CD4-positive, alpha-beta T cell (primary cell): ENCODE measurements at regions not wholly inside any gene's neighbourhood (a gene's known extent, or its start where the extent isn't known, plus 50 kb on each side); places are given as distances from the start of the nearest gene placed in this dataset.
"Not testable (repeated sequence)": the region's sequence is repeated elsewhere in the genome, so short reads cannot be mapped to it uniquely, and the experiment has no call there.

Source experiments
- ATAC-seq: fragments of 200-7000 bp; cut with Tn5 transposase; one replicate; pipeline ENCODE4 v1.10.0; 2022; ENCODE audit warnings: mild to moderate bottlenecking; ENCODE audit not compliant: poor library complexity
- CTCF ChIA-PET: fragments of 350-600 bp; sonication (Branson Sonifier 250); formaldehyde crosslinking; loops from one replicate; lab custom pipeline; 2021; ENCODE audit warnings: antibody characterized with exemption, inconsistent platforms; lab: Charles Lee
- POLR2A ChIA-PET: fragments of 350-600 bp; sonication (Branson Sonifier 250); formaldehyde crosslinking; loops from one replicate; lab custom pipeline; 2021; ENCODE audit warnings: antibody characterized with exemption, inconsistent platforms; lab: Charles Lee
- DNase-seq, 14 experiments: peaks; one replicate each; pipeline ENCODE4 v3.0.0-alpha.2; 2013 to 2020; ENCODE audit warnings: mixed read lengths in 2 of 14
- H3K27ac ChIP-seq, 2 donors: one replicate each; pipeline versions ENCODE4 v1.5.1 to v1.7.0; 2013; ENCODE audit warnings: low read length in 2 of 2, low read depth in 1 of 2, mild to moderate bottlenecking in 1 of 2
- H3K27me3 ChIP-seq, 2 experiments: 1 replicate in 1 of 2; 2 replicates in 1 of 2; pipeline versions ENCODE4 v1.6.1 to v1.7.0; 2013; ENCODE audit warnings: low read length in 2 of 2, control low read depth in 1 of 2, mild to moderate bottlenecking in 1 of 2, moderate library complexity in 1 of 2; ENCODE audit not compliant: insufficient read depth in 2 of 2, control insufficient read depth in 1 of 2
- H3K36me3 ChIP-seq: one replicate; pipeline ENCODE4 v1.6.1; 2013; ENCODE audit warnings: low read length, control low read depth; ENCODE audit not compliant: insufficient read depth
- H3K4me1 ChIP-seq: one replicate; pipeline ENCODE4 v1.6.1; 2013; ENCODE audit warnings: low read length, control low read depth; ENCODE audit not compliant: insufficient read depth
- H3K4me3 ChIP-seq: one replicate; pipeline ENCODE4 v1.5.1; 2013; ENCODE audit warnings: mild to moderate bottlenecking, low read length, moderate library complexity
- H3K9me3 ChIP-seq, 2 experiments: 1 replicate in 1 of 2; 2 replicates in 1 of 2; pipeline versions ENCODE4 v1.6.1 to v1.7.0; 2013; ENCODE audit warnings: low read length in 2 of 2, mild to moderate bottlenecking in 2 of 2, control low read depth in 1 of 2, moderate library complexity in 1 of 2; ENCODE audit not compliant: control insufficient read depth in 1 of 2, insufficient read depth in 1 of 2
- H3K27ac Mint-ChIP-seq: one replicate; pipeline ENCODE4 v1.8.0; 2020; ENCODE audit warnings: mixed read lengths
- H3K27me3 Mint-ChIP-seq: one replicate; pipeline ENCODE4 v1.8.0; 2021; ENCODE audit warnings: mixed read lengths
- H3K36me3 Mint-ChIP-seq: one replicate; pipeline ENCODE4 v1.8.0; 2021; ENCODE audit warnings: low read depth, mixed read lengths
- H3K4me1 Mint-ChIP-seq: one replicate; pipeline ENCODE4 v1.8.0; 2021; ENCODE audit warnings: low read depth, mixed read lengths
- H3K4me3 Mint-ChIP-seq: one replicate; pipeline ENCODE4 v1.8.0; 2020; ENCODE audit warnings: mild to moderate bottlenecking, mixed read lengths
- H3K9me3 Mint-ChIP-seq: one replicate; pipeline ENCODE4 v1.8.0; 2020; ENCODE audit warnings: mixed read lengths
- CTCF ChIP-seq: fragments of 200-600 bp; IDR thresholded peaks from one replicate; pipeline ENCODE4 v1.8.0; 2022; ENCODE audit warnings: antibody characterized with exemption, mild to moderate bottlenecking
- intact Hi-C, 2 experiments: fragments of 100-400 bp; cut with DNase I in 1 of 2; cut with micrococcal nuclease in 1 of 2; formaldehyde crosslinking; loops; one replicate each; pipeline versions ENCODE4 v1.15.1 to v1.9.0; 2023 to 2025; cut with DNase I, micrococcal nuclease

GRCh38 chr14:43671716-43672485 is 835.2 kb downstream of the FSCB start:
- H3K4me3 ChIP-seq, result no peak overlapping the region
- CTCF ChIA-PET, result no interaction called here
- intact Hi-C loops, result no loop called here

GRCh38 chr14:43669355-43669754 is 837.7 kb downstream of the FSCB start:
- Histone ChIP-seq H3K4me1 (no peaks in the 10 kb centered on the region), H3K27ac (no peak overlapping the region), H3K9me3 (peaks cover 0 to 11% of the 10 kb centered on the region in 2 experiments), H3K4me3 (no peak overlapping the region), H3K36me3 (no peaks in the 10 kb centered on the region), H3K27me3 (no peaks in the 10 kb centered on the region)
- H3K27me3 Mint-ChIP-seq, result no peaks in the 10 kb centered on the region
- H3K36me3 Mint-ChIP-seq, result no peaks in the 10 kb centered on the region
- ATAC-seq, result no peak
- no peak for TF ChIP-seq CTCF
- ChIA-PET POLR2A (no interaction called here), CTCF (no interaction called here)
- H3K27ac Mint-ChIP-seq, result no peak overlapping the region
- intact Hi-C loops, result no loop called here
- no peak overlapping the region for H3K4me3 Mint-ChIP-seq
- H3K9me3 Mint-ChIP-seq, result peaks cover 23% of the 10 kb centered on the region
- H3K4me1 Mint-ChIP-seq, result no peaks in the 10 kb centered on the region
- DNase-seq, result no peak

More at GRCh38 chr14:43671716-43672485, 835.2 kb downstream of the FSCB start:
- Mint-ChIP-seq H3K36me3 (no peaks in the 10 kb centered on the region), H3K4me1 (no peaks in the 10 kb centered on the region), H3K27me3 (no peaks in the 10 kb centered on the region), H3K27ac (no peak overlapping the region), H3K4me3 (no peak overlapping the region), H3K9me3 (peaks cover 17% of the 10 kb centered on the region)
- H3K36me3 ChIP-seq, result no peaks in the 10 kb centered on the region
- TF ChIP-seq CTCF, result no peak
- POLR2A ChIA-PET, result no interaction called here
- ATAC-seq, result no peak
- H3K9me3 ChIP-seq, result no peaks in the 10 kb centered on the region
- DNase-seq, result no peak
- H3K27ac ChIP-seq, result no peak overlapping the region
- H3K27me3 ChIP-seq, result no peaks in the 10 kb centered on the region
- H3K4me1 ChIP-seq, result no peaks in the 10 kb centered on the region

- no peaks in the 10 kb centered on the region for H3K4me1 Mint-ChIP-seq
- no peaks in the 10 kb centered on the region for H3K36me3 ChIP-seq
- H3K27me3 ChIP-seq, result no peaks in the 10 kb centered on the region
- CTCF ChIA-PET, result no interaction called here
- H3K27me3 Mint-ChIP-seq, result no peaks in the 10 kb centered on the region
- no peak overlapping the region for H3K27ac ChIP-seq
- no peak overlapping the region for H3K4me3 Mint-ChIP-seq
- peaks cover 0 to 15% of the 10 kb centered on the region in 2 experiments for H3K9me3 ChIP-seq
- H3K9me3 Mint-ChIP-seq, result peaks cover 23% of the 10 kb centered on the region
- no peaks in the 10 kb centered on the region for H3K4me1 ChIP-seq
- no peak for TF ChIP-seq CTCF
- no peak overlapping the region for H3K4me3 ChIP-seq
- peak in 1 of 14 experiments; percentile 2 for DNase-seq
- H3K36me3 Mint-ChIP-seq, result no peaks in the 10 kb centered on the region
- no peak for ATAC-seq
- POLR2A ChIA-PET, result no interaction called here
- H3K27ac Mint-ChIP-seq, result no peak overlapping the region
- intact Hi-C loops, result no loop called here
Observed at GRCh38 chr14:43665570-43666267, 841.4 kb downstream of the FSCB start.

GRCh38 chr14:43655194-43655593 is 851.9 kb downstream of the FSCB start:
- H3K27me3 ChIP-seq, H3K4me3 ChIP-seq, DNase-seq, H3K27me3 Mint-ChIP-seq, H3K27ac ChIP-seq, intact Hi-C loops, H3K36me3 Mint-ChIP-seq, ATAC-seq, POLR2A ChIA-PET, H3K4me1 Mint-ChIP-seq, CTCF ChIA-PET, H3K36me3 ChIP-seq, H3K4me3 Mint-ChIP-seq, H3K27ac Mint-ChIP-seq, H3K4me1 ChIP-seq: not testable (repeated sequence)
- H3K9me3 Mint-ChIP-seq, result peaks cover 28% of the 10 kb centered on the region
- peaks cover 6 to 14% of the 10 kb centered on the region in 2 experiments for H3K9me3 ChIP-seq
